NCI-H748 treated with DMSO at 0.1 percent for 48 hours (cell line): ENCODE measurements at regions not wholly inside any gene's neighbourhood (a gene's known extent, or its start where the extent isn't known, plus 50 kb on each side); places are given as distances from the start of the nearest gene placed in this dataset.
"Not testable (repeated sequence)": the region's sequence is repeated elsewhere in the genome, so short reads cannot be mapped to it uniquely, and the experiment has no call there.

Source experiments
- DNase-seq: peaks from one replicate; lab custom pipeline; 2025; lab: John Stamatoyannopoulos, UW

- no peak for DNase-seq
Measured at GRCh38 chr3:55158345-55158744, 230.5 kb upstream of the LRTM1 start.

- no peak for DNase-seq
Measured at GRCh38 chr3:55157731-55158130, 229.9 kb upstream of the LRTM1 start.

GRCh38 chr3:55156851-55157650 is 229.2 kb upstream of the LRTM1 start:
- no peak for DNase-seq

- DNase-seq, result no peak
Measured at GRCh38 chr3:55147856-55148720, 220.2 kb upstream of the LRTM1 start.

- DNase-seq, result no peak
Measured at GRCh38 chr3:55147406-55147805, 219.5 kb upstream of the LRTM1 start.

- DNase-seq, result no peak
Measured at GRCh38 chr3:55146216-55146615, 218.4 kb upstream of the LRTM1 start.

GRCh38 chr3:55144015-55144673 is 216.3 kb upstream of the LRTM1 start:
- no peak for DNase-seq

GRCh38 chr3:55143336-55143735 is 215.5 kb upstream of the LRTM1 start:
- no peak for DNase-seq

- DNase-seq, result not testable (repeated sequence)
Measured at GRCh38 chr3:55136291-55136690, 208.4 kb upstream of the LRTM1 start.

- DNase-seq, result peak; percentile 49
Measured at GRCh38 chr3:55128225-55128823, 200.5 kb upstream of the LRTM1 start.

- DNase-seq, result no peak
Measured at GRCh38 chr3:55127565-55127964, 199.7 kb upstream of the LRTM1 start.

GRCh38 chr3:55124371-55124770 is 196.5 kb upstream of the LRTM1 start:
- no peak for DNase-seq
